ENCODE measurements at regions not wholly inside any gene's neighbourhood (a gene's known extent, or its start where the extent isn't known, plus 50 kb on each side); places are given as distances from the start of the nearest gene placed in this dataset.
"Not testable (repeated sequence)": the region's sequence is repeated elsewhere in the genome, so short reads cannot be mapped to it uniquely, and the experiment has no call there.

- TF ChIP-seq CTCF (IDR thresholded peaks at IDR 0.05; ENCODE audit: borderline replicate concordance, control extremely low read depth, extremely low read depth, insufficient read depth, missing control alignments), result no peak
- in situ Hi-C loops (cut with MboI; ENCODE audit: low sequenced_read_pairs, unreplicated experiment), result no loop called here
- no peak for DNase-seq (ENCODE audit: low spot score)
Observed at GRCh38 chr5:63194126-63194525, 615.5 kb downstream of the LRRC70 start.

- in situ Hi-C loops (cut with MboI; ENCODE audit: low sequenced_read_pairs, unreplicated experiment); DNase-seq (ENCODE audit: low spot score): not testable (repeated sequence)
Observed at GRCh38 chr5:63180190-63180589, 601.6 kb downstream of the LRRC70 start.

GRCh38 chr5:63175850-63176249 is 597.2 kb downstream of the LRRC70 start:
- in situ Hi-C loops (cut with MboI; ENCODE audit: low sequenced_read_pairs, unreplicated experiment), result no loop called here
- no peak for TF ChIP-seq CTCF (IDR thresholded peaks at IDR 0.05; ENCODE audit: borderline replicate concordance, control extremely low read depth, extremely low read depth, insufficient read depth, missing control alignments)

GRCh38 chr5:63170486-63170885 is 591.9 kb downstream of the LRRC70 start:
- in situ Hi-C loops (cut with MboI; ENCODE audit: low sequenced_read_pairs, unreplicated experiment), result no loop called here
- TF ChIP-seq CTCF (IDR thresholded peaks at IDR 0.05; ENCODE audit: borderline replicate concordance, control extremely low read depth, extremely low read depth, insufficient read depth, missing control alignments), result no peak
- DNase-seq (ENCODE audit: low spot score), result no peak

More at GRCh38 chr5:63175850-63176249, 597.2 kb downstream of the LRRC70 start:
- no peak for DNase-seq (ENCODE audit: low spot score)

- no peak for TF ChIP-seq CTCF (IDR thresholded peaks at IDR 0.05; ENCODE audit: borderline replicate concordance, control extremely low read depth, extremely low read depth, insufficient read depth, missing control alignments)
- DNase-seq (ENCODE audit: low spot score), result no peak
- in situ Hi-C loops (cut with MboI; ENCODE audit: low sequenced_read_pairs, unreplicated experiment), result no loop called here
Observed at GRCh38 chr5:63164838-63165535, 586.4 kb downstream of the LRRC70 start.

- in situ Hi-C loops (cut with MboI; ENCODE audit: low sequenced_read_pairs, unreplicated experiment), result no loop called here
- no peak for DNase-seq (ENCODE audit: low spot score)
- TF ChIP-seq CTCF (IDR thresholded peaks at IDR 0.05; ENCODE audit: borderline replicate concordance, control extremely low read depth, extremely low read depth, insufficient read depth, missing control alignments), result no peak
Observed at GRCh38 chr5:63164339-63164738, 585.7 kb downstream of the LRRC70 start.

GRCh38 chr5:63155310-63155631 is 576.7 kb downstream of the LRRC70 start:
- in situ Hi-C loops (cut with MboI; ENCODE audit: low sequenced_read_pairs, unreplicated experiment), result no loop called here
- DNase-seq (ENCODE audit: low spot score), result no peak
- no peak for TF ChIP-seq CTCF (IDR thresholded peaks at IDR 0.05; ENCODE audit: borderline replicate concordance, control extremely low read depth, extremely low read depth, insufficient read depth, missing control alignments)
